Mucosa of descending colon (tissue), 3 donors: ENCODE measurements at regions not wholly inside any gene's neighbourhood (a gene's known extent, or its start where the extent isn't known, plus 50 kb on each side); places are given as distances from the start of the nearest gene placed in this dataset.

Experiments
- ATAC-seq: fragments of 200-7000 bp; cut with Tn5 transposase; one replicate; pipeline ENCODE4 v1.9.1; 2020; ENCODE audit warnings: mild to moderate bottlenecking, moderate library complexity
- DNase-seq, 3 donors: peaks; one replicate each; pipeline ENCODE4 v3.0.0-alpha.2; 2020
- H3K36me3 ChIP-seq: fragments of 200-600 bp; one replicate; pipeline ENCODE4 v1.8.0; 2021; ENCODE audit warnings: low read depth, mild to moderate bottlenecking
- H3K4me1 ChIP-seq: fragments of 200-600 bp; one replicate; pipeline ENCODE4 v1.8.0; 2021; ENCODE audit warnings: low read depth, mild to moderate bottlenecking
- H3K4me3 ChIP-seq: fragments of 200-600 bp; one replicate; pipeline ENCODE4 v1.8.0; 2021; ENCODE audit warnings: mild to moderate bottlenecking
- H3K9me3 ChIP-seq: fragments of 200-600 bp; one replicate; pipeline ENCODE4 v1.8.0; 2021; ENCODE audit warnings: mild to moderate bottlenecking
- CTCF ChIP-seq: fragments of 200-600 bp; IDR thresholded peaks from one replicate; pipeline ENCODE4 v1.8.0; 2022; ENCODE audit warnings: antibody characterized with exemption, mild to moderate bottlenecking
- intact Hi-C, 2 donors: fragments of 100-400 bp; cut with DNase I in 1 of 2; cut with micrococcal nuclease in 1 of 2; formaldehyde crosslinking; loops; one replicate each; pipeline versions ENCODE4 v1.11.0 to v1.11.1; 2022; cut with DNase I, micrococcal nuclease
- donor health status: DM: no; HTN: no; CAD: no; lungs with moderate emphysema.
- donor health status: DM: no; HTN: no; CAD: no.
- donor health status: DM: no; HTN: yes; CAD: no.

GRCh38 chr5:103851091-103851490 lies 288.5 kb upstream of the NUDT12 start:
- no peaks in the 10 kb centered on the region for H3K36me3 ChIP-seq
- intact Hi-C loops = no loop called here
- no peak for ATAC-seq
- no peak overlapping the region for H3K4me3 ChIP-seq
- H3K4me1 ChIP-seq = no peaks in the 10 kb centered on the region
- DNase-seq = no peak
- TF ChIP-seq CTCF = no peak
- H3K9me3 ChIP-seq = no peaks in the 10 kb centered on the region

DNA sequence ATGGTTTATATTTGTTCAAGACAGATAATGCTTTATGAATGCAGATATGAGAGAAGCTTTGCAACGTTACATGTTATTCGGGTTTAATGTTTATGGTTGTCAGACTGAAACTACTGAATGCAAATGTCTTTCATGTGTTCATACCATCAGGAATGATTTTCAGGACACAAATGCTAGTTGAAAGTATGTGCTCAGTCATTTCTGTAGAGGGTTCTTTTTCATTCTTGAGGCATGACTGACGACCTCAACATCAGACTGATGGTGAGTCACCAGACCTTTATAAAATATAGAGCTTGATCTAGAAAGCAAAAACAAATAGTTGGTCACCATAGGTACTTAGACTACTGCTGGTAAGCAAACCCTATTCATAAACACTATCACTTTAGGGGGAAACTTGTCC lies 287.3 kb upstream of the NUDT12 start:
- no peak for TF ChIP-seq CTCF
- Histone ChIP-seq H3K4me3 (no peak overlapping the region), H3K9me3 (no peaks in the 10 kb centered on the region), H3K4me1 (no peaks in the 10 kb centered on the region), H3K36me3 (no peaks in the 10 kb centered on the region)
- ATAC-seq (no peak), DNase-seq (no peak)
- intact Hi-C loops = no loop called here

- H3K9me3 ChIP-seq = no peaks in the 10 kb centered on the region
- DNase-seq (no peak), ATAC-seq (no peak)
- TF ChIP-seq CTCF = no peak
- intact Hi-C loops = no loop called here
- H3K4me3 ChIP-seq = no peak overlapping the region
- no peaks in the 10 kb centered on the region for H3K4me1 ChIP-seq
- H3K36me3 ChIP-seq = no peaks in the 10 kb centered on the region
Measured at GRCh38 chr5:103847060-103847459, 284.5 kb upstream of the NUDT12 start.

DNA sequence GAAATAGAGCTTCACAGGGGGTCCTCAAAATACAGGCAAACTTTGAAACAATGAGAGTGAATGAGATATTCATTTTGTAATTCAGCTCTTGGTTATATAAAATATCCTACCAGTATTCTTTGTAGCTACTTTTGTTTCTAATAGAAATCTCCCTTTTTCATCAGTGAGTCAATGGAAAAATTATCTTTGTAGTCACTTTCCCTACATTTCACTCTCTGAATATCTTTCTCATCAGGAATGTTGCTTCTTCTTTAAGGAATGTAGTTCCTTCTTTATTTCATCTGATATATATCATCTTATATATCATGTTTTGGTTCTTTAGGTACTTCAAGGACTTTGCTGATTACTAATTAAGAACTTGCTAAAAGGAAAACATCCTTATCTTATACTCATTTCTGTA lies 280.3 kb upstream of the NUDT12 start:
- Histone ChIP-seq H3K4me1 (no peaks in the 10 kb centered on the region), H3K4me3 (no peak overlapping the region), H3K9me3 (no peaks in the 10 kb centered on the region), H3K36me3 (no peaks in the 10 kb centered on the region)
- DNase-seq (no peak), ATAC-seq (no peak)
- no peak for TF ChIP-seq CTCF
- intact Hi-C loops = no loop called here

DNA sequence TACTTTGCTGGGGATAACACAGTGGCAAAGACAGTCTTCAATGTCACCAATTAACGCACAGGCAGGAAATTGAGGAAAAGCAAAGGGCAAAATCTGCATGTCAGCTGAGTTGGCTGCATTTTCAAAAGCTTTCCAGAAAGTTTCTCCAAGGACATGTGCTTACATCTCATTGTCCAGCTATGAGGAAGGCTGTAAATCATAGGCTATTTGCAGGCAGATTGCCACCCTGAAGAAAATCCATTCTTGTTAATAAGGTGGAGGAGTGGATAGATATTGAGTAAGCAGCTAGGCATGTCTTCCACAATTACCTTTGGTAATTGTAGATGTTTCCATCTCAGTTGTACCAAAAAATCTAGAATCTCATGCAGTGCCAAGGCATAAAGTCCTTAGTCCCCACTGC lies 278.0 kb upstream of the NUDT12 start:
- Histone ChIP-seq H3K9me3 (no peaks in the 10 kb centered on the region), H3K4me1 (no peaks in the 10 kb centered on the region), H3K4me3 (no peak overlapping the region), H3K36me3 (no peaks in the 10 kb centered on the region)
- DNase-seq = no peak
- no peak for ATAC-seq
- no peak for TF ChIP-seq CTCF
- intact Hi-C loops = no loop called here

DNA sequence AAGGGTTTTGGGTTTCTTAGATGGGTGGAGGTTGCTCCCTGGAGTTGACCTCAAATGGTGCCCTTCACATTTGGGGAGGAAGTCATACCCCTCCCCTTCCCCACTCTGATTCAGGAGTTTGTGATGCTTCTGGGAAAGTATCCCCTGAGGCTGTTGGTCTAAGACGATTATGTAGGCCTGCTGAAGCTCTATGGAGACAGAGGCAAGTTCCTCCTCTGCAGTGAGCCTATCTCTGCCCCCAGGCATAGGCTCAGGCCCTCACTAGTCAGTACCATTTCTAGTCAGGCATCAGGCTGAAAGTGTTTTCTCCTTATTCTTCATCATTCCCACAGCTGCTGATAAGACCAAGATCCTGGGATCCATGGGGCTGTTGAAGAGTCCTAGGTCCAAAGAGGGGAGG lies 271.6 kb upstream of the NUDT12 start:
- H3K36me3 ChIP-seq = no peaks in the 10 kb centered on the region
- H3K4me1 ChIP-seq = no peaks in the 10 kb centered on the region
- no peak overlapping the region for H3K4me3 ChIP-seq
- H3K9me3 ChIP-seq = no peaks in the 10 kb centered on the region
- ATAC-seq = no peak
- TF ChIP-seq CTCF = no peak
- intact Hi-C loops = no loop called here
- no peak for DNase-seq
